Activated CD8-positive, alpha-beta T cell treated with anti-CD3 and anti-CD28 coated beads for 36 hours (primary cell): ENCODE measurements at regions not wholly inside any gene's neighbourhood (a gene's known extent, or its start where the extent isn't known, plus 50 kb on each side); places are given as distances from the start of the nearest gene placed in this dataset.

Experiments used
- ATAC-seq: fragments of 200-7000 bp; cut with Tn5 transposase; one replicate; pipeline ENCODE4 v1.10.0; 2021; ENCODE audit warnings: mild to moderate bottlenecking, moderate library complexity
- CTCF ChIA-PET: fragments of 350-600 bp; sonication (Branson Sonifier 250); formaldehyde crosslinking; loops from one replicate; lab custom pipeline; 2021; ENCODE audit warnings: antibody characterized with exemption; lab: Charles Lee
- POLR2A ChIA-PET: fragments of 350-600 bp; sonication (Branson Sonifier 250); formaldehyde crosslinking; loops from one replicate; lab custom pipeline; 2021; ENCODE audit warnings: antibody characterized with exemption; lab: Charles Lee
- DNase-seq: peaks from one replicate; pipeline ENCODE4 v3.0.0-alpha.2; 2020
- H3K27ac Mint-ChIP-seq: one replicate; pipeline ENCODE4 v1.8.0; 2021; ENCODE audit warnings: mild to moderate bottlenecking, mixed read lengths
- H3K27me3 Mint-ChIP-seq: one replicate; pipeline ENCODE4 v1.8.0; 2021; ENCODE audit warnings: mixed read lengths
- H3K36me3 Mint-ChIP-seq: one replicate; pipeline ENCODE4 v1.8.0; 2021; ENCODE audit warnings: low read depth, mixed read lengths
- H3K4me1 Mint-ChIP-seq: one replicate; pipeline ENCODE4 v1.8.0; 2021; ENCODE audit warnings: low read depth, mixed read lengths
- H3K4me3 Mint-ChIP-seq: one replicate; pipeline ENCODE4 v1.8.0; 2021; ENCODE audit warnings: mild to moderate bottlenecking, moderate library complexity, mixed read lengths
- H3K9me3 Mint-ChIP-seq: one replicate; pipeline ENCODE4 v1.8.0; 2021; ENCODE audit warnings: mixed read lengths
- intact Hi-C: fragments of 100-400 bp; cut with micrococcal nuclease; formaldehyde crosslinking; loops from one replicate; pipeline ENCODE4 v1.10.0; 2022
- TF ChIP-seq, protein P1 (sequence below): fragments of 200-600 bp; IDR thresholded peaks from one replicate; pipeline ENCODE4 v1.8.0; 2022; ENCODE audit warnings: antibody characterized with exemption, mild to moderate bottlenecking

DNA sequence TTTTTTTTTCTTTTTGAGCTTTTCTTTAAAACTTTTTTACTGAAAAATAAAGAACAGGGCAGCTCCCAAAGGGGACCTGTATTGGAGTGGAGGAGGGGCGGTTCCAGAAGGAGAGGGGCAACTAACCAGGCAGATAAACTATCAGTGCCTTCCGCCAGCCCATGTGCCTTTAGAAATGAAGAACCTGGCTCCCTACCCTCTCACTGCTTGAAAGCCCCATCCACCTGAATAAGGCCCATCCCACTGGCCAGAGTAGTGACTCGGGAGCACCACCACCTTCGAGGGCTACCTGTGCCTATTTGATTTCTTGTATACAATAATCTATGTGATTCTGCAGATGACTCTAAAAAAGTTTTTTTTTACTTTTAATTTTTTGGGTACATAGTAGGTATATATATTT lies 276.7 kb downstream of the PSAT1 start:
- POLR2A ChIA-PET, result no interaction called here
- Mint-ChIP-seq H3K4me1 (no peaks in the 10 kb centered on the region), H3K36me3 (no peaks in the 10 kb centered on the region), H3K9me3 (no peaks in the 10 kb centered on the region), H3K4me3 (no peak overlapping the region), H3K27me3 (peaks cover 1% of the 10 kb centered on the region), H3K27ac (no peak overlapping the region)
- DNase-seq (no peak), ATAC-seq (no peak)
- CTCF ChIA-PET, result no interaction called here
- TF ChIP-seq, protein P1, sequence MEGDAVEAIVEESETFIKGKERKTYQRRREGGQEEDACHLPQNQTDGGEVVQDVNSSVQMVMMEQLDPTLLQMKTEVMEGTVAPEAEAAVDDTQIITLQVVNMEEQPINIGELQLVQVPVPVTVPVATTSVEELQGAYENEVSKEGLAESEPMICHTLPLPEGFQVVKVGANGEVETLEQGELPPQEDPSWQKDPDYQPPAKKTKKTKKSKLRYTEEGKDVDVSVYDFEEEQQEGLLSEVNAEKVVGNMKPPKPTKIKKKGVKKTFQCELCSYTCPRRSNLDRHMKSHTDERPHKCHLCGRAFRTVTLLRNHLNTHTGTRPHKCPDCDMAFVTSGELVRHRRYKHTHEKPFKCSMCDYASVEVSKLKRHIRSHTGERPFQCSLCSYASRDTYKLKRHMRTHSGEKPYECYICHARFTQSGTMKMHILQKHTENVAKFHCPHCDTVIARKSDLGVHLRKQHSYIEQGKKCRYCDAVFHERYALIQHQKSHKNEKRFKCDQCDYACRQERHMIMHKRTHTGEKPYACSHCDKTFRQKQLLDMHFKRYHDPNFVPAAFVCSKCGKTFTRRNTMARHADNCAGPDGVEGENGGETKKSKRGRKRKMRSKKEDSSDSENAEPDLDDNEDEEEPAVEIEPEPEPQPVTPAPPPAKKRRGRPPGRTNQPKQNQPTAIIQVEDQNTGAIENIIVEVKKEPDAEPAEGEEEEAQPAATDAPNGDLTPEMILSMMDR, result no peak
- intact Hi-C loops, result no loop called here

DNA sequence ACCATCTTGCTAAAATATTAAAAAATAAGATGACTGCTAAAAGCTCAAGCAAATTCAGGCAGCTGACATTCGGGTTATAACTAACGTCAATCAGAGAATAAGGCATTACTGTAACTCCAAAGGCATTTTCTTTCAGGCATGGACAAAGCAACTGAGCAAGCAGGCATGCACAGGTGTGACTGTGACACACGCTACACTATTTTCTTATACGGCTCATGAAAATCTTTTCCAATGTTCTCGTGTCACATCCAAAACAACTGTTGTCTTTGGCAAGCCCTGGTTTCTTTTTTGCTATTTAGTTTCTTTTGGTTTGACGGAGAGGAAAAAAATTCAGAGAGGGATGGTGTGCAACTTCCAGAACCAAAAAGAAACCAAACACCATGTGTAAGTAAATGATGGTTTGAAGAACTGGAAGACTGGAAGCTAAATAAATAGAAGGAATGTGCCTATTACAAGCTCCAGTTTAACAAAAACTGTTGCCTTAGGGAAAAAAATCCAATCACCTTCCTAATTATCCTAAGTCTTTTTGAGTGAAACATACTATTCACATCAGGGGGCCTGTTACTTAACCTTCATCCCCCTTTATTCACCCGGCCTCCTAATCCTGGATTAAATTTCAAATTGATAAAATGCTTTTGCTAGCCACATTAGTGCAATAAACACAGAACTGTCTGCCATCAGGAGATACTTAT lies 277.6 kb downstream of the PSAT1 start:
- H3K27ac Mint-ChIP-seq, result no peak overlapping the region
- H3K9me3 Mint-ChIP-seq, result no peaks in the 10 kb centered on the region
- no peaks in the 10 kb centered on the region for H3K4me1 Mint-ChIP-seq
- H3K4me3 Mint-ChIP-seq, result no peak overlapping the region
- TF ChIP-seq, protein P1, result no peak
- H3K27me3 Mint-ChIP-seq, result peaks cover 1% of the 10 kb centered on the region
- H3K36me3 Mint-ChIP-seq, result no peaks in the 10 kb centered on the region
- intact Hi-C loops, result no loop called here
- ATAC-seq, result no peak
- POLR2A ChIA-PET, result no interaction called here
- DNase-seq, result no peak
- CTCF ChIA-PET, result no interaction called here

DNA sequence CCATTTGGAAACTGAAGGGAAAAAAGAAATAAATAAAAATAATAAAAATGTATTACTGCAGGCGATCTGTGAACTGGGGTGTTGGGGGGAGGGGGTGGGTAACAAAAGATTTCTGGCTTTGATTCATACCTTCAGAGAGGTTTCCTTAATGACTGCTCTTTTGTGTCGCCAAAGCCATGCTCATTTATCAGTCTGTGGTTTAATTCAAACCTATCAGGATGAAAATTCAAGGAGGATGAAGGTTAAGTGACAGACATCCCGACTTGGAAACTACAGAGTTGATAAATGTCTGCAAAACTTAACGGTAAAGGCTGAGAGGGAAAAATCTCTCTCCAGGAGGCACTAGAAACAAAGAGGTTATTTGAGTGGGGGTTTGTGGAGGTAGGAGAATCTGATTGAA lies 278.2 kb downstream of the PSAT1 start:
- ChIA-PET POLR2A (no interaction called here), CTCF (no interaction called here)
- Mint-ChIP-seq H3K4me1 (no peaks in the 10 kb centered on the region), H3K9me3 (no peaks in the 10 kb centered on the region), H3K36me3 (no peaks in the 10 kb centered on the region), H3K27ac (no peak overlapping the region), H3K4me3 (no peak overlapping the region), H3K27me3 (peaks cover 1% of the 10 kb centered on the region)
- intact Hi-C loops, result no loop called here
- TF ChIP-seq, protein P1, result no peak
- ATAC-seq (no peak), DNase-seq (no peak)

DNA sequence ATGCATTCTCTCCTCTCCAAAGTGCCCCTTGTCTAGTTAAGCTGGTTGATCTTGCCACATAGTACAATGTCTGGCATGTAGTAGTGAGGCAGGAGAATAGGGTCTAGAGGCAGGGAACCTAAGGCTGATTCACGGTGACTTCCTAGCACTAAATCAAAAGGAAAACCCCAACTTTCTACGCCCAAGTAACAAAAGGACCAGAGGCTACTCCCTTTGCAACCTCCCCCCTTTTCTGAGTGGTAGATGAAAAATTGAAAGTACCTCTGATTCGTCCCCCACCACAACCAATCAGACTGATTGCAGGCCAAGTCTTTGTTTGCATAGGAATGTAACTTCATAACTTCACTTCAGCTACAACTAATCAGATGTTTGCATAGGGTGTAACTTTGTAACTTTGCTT lies 278.8 kb downstream of the PSAT1 start:
- ChIA-PET CTCF (no interaction called here), POLR2A (no interaction called here)
- intact Hi-C loops, result no loop called here
- Mint-ChIP-seq H3K27me3 (peaks cover 1% of the 10 kb centered on the region), H3K9me3 (no peaks in the 10 kb centered on the region), H3K4me1 (no peaks in the 10 kb centered on the region), H3K27ac (no peak overlapping the region), H3K36me3 (no peaks in the 10 kb centered on the region), H3K4me3 (no peak overlapping the region)
- TF ChIP-seq, protein P1, result no peak
- ATAC-seq, result no peak
- no peak for DNase-seq

DNA sequence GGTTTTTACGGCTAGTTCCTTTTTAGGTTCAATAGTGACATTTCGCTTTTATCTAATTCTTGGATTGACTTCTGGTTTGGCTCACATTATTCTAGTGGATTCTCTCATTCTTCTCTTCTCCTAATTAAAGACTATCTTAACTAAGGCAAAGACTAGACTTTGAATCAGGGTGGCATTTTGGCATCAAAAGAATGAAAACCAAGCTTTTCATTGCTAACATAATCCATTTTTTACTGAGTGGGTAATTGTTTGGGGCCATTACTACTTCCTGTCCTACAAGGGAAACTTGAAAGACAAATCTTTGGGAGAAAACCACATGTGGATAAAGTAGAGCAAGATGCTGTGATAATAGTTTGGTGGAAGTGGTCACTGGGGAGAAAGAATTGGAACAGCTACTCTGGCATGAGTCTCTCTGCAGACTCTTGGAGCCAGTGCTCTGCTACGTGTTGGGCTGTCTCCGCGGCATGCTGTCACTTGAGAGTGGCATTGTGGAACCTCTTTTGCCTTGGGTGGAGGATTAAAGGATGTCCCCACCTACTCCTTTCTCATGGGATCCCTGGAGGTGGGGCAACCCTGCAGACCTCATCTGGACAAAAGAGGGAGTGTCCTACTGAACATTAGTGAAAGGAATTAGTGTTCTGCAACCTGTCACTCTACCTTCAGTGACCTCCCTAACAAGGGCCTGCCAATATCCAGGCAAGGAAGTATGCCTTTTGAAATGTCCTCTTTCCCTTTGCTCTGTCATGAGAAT lies 280.4 kb downstream of the PSAT1 start:
- DNase-seq (no peak), ATAC-seq (no peak)
- intact Hi-C loops, result no loop called here
- H3K4me3 Mint-ChIP-seq, result no peak overlapping the region
- no peaks in the 10 kb centered on the region for H3K4me1 Mint-ChIP-seq
- no peaks in the 10 kb centered on the region for H3K9me3 Mint-ChIP-seq
- CTCF ChIA-PET, result no interaction called here
- no peak overlapping the region for H3K27ac Mint-ChIP-seq
- peaks cover 1% of the 10 kb centered on the region for H3K27me3 Mint-ChIP-seq
- POLR2A ChIA-PET, result no interaction called here
- no peaks in the 10 kb centered on the region for H3K36me3 Mint-ChIP-seq
- TF ChIP-seq, protein P1, result no peak
